Osteoblast (primary cell): ENCODE measurements at regions not wholly inside any gene's neighbourhood (a gene's known extent, or its start where the extent isn't known, plus 50 kb on each side); places are given as distances from the start of the nearest gene placed in this dataset.

Experiments used
- DNase-seq: peaks from one replicate; pipeline ENCODE4 v3.0.0; 2011; ENCODE audit warnings: low spot score, mixed read lengths; ENCODE audit not compliant: insufficient read length; ENCODE audit errors: missing footprints
- H2AFZ ChIP-seq: 2 replicates; pipeline ENCODE4 v1.6.0; 2011; ENCODE audit warnings: mild to moderate bottlenecking, low read length
- H3K27ac ChIP-seq: 2 replicates; pipeline ENCODE4 v1.5.1; 2011; ENCODE audit warnings: mild to moderate bottlenecking, low read depth, low read length, moderate library complexity
- H3K27me3 ChIP-seq: 2 replicates; pipeline ENCODE4 v1.6.0; 2012; ENCODE audit warnings: mild to moderate bottlenecking, control low read depth, inconsistent platforms, low read length, moderate library complexity; ENCODE audit not compliant: insufficient read depth
- H3K36me3 ChIP-seq: 2 replicates; pipeline ENCODE4 v1.5.1; 2011; ENCODE audit warnings: mild to moderate bottlenecking, low read length, control low read depth, moderate library complexity; ENCODE audit not compliant: insufficient read depth
- H3K4me1 ChIP-seq: 2 replicates; pipeline ENCODE4 v1.5.1; 2011; ENCODE audit warnings: mild to moderate bottlenecking, low read length, control low read depth, moderate library complexity; ENCODE audit not compliant: insufficient read depth
- H3K4me2 ChIP-seq: 2 replicates; pipeline ENCODE4 v1.6.0; 2011; ENCODE audit warnings: mild to moderate bottlenecking, low read length; ENCODE audit not compliant: insufficient read depth
- H3K4me3 ChIP-seq: fragments of 200-600 bp; sonication (generic); 3 replicates; pipeline ENCODE4 v1.5.1; 2012; ENCODE audit warnings: mild to moderate bottlenecking, low read length, inconsistent platforms; ENCODE audit not compliant: insufficient read depth
- H3K79me2 ChIP-seq: 2 replicates; pipeline ENCODE4 v1.6.0; 2012; ENCODE audit warnings: mild to moderate bottlenecking, low read length, control low read depth, inconsistent platforms; ENCODE audit not compliant: insufficient read depth
- H3K9me3 ChIP-seq: 2 replicates; pipeline ENCODE4 v1.5.1; 2011; ENCODE audit warnings: low read depth, low read length, control low read depth
- H4K20me1 ChIP-seq: 2 replicates; pipeline ENCODE4 v1.6.0; 2012; ENCODE audit warnings: mild to moderate bottlenecking, low read length, control low read depth; ENCODE audit not compliant: insufficient read depth
- TF ChIP-seq, protein P1 (sequence below): IDR thresholded peaks from 2 replicates; pipeline ENCODE4 v1.5.1; 2011; ENCODE audit warnings: mild to moderate bottlenecking, low read depth, low read length, moderate library complexity; ENCODE audit errors: extremely low read depth

DNA sequence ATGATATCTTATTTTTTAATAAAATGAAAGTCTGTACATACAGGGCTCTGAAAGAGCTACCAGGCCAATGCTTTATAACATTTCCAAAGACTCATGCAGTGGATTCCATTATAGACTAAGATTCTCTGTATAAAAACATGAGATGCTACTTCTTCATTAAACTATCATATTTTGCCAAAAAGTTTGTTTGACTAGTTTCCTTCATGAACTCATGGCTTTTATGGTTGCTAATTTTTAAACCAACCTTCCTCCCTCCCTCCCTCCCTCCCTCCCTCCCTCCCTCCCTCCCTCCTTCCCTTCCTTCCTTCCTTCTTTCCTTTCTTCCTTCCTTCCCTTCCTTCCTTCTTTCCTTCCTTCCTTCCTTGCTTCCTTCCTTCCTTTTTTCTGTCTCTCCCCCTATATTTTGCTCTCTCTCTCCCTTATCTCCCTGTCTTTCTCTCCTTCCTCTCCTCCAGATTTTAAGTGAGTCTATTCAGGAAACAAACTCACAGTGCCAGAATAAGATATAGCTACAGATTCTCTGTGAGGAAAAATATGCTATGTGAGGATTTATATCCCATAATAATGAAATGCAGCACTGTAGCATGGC lies 961.5 kb upstream of the ZEB2 start:
- Histone ChIP-seq H3K27me3 (no peaks in the 10 kb centered on the region), H3K4me2 (no peak overlapping the region), H3K9me3 (no peaks in the 10 kb centered on the region), H3K36me3 (no peaks in the 10 kb centered on the region), H3K4me3 (no peak overlapping the region), H3K4me1 (peaks cover 5% of the 10 kb centered on the region), H4K20me1 (no peaks in the 10 kb centered on the region), H2AFZ (no peak overlapping the region), H3K79me2 (no peaks in the 10 kb centered on the region), H3K27ac (no peak overlapping the region)
- TF ChIP-seq, protein P1, sequence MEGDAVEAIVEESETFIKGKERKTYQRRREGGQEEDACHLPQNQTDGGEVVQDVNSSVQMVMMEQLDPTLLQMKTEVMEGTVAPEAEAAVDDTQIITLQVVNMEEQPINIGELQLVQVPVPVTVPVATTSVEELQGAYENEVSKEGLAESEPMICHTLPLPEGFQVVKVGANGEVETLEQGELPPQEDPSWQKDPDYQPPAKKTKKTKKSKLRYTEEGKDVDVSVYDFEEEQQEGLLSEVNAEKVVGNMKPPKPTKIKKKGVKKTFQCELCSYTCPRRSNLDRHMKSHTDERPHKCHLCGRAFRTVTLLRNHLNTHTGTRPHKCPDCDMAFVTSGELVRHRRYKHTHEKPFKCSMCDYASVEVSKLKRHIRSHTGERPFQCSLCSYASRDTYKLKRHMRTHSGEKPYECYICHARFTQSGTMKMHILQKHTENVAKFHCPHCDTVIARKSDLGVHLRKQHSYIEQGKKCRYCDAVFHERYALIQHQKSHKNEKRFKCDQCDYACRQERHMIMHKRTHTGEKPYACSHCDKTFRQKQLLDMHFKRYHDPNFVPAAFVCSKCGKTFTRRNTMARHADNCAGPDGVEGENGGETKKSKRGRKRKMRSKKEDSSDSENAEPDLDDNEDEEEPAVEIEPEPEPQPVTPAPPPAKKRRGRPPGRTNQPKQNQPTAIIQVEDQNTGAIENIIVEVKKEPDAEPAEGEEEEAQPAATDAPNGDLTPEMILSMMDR, result no peak
- no peak for DNase-seq

DNA sequence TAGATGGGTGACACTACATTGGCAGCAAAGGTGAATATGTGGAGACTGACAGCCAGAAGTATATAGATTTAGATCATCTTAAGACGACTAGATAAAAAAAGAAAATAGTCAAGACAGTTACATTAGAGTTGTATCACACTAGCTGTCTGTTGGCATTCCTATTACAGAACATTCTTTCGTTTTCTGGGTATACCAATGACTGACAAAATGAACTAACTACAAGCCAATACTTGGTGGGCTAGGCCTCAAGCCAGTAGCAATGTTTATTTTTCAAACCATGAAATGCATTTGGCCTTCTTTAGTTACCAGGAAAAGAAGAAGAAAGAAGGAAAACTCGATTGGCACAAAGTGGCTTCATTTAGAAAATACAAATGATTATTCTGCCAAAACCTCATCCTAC lies 944.9 kb upstream of the ZEB2 start:
- Histone ChIP-seq H3K27me3 (no peaks in the 10 kb centered on the region), H3K79me2 (no peaks in the 10 kb centered on the region)
- no peak for DNase-seq

DNA sequence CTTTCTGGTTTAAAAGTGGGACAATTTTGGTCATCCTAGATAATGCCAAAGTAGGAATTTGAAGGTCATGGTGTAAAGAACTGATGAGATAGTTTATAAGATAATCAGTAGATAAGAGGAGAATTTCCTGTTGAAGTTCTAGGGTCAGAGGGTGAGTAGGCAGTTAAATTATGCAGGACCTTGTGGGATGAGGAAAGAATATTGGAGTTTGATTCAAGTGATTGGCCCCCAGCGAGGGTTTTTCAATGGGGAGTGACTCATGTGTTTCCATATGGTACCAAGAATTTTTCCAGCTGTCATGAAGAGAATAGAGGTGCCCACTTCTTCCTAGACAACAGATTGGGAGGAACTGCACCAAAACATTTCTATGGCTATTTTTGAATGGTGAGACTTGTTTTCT lies 940.2 kb upstream of the ZEB2 start:
- Histone ChIP-seq H3K27me3 (no peaks in the 10 kb centered on the region), H3K4me3 (no peak overlapping the region), H3K9me3 (no peaks in the 10 kb centered on the region), H3K4me1 (no peaks in the 10 kb centered on the region), H2AFZ (no peak overlapping the region), H3K36me3 (no peaks in the 10 kb centered on the region), H3K27ac (no peak overlapping the region), H3K4me2 (no peak overlapping the region), H4K20me1 (no peaks in the 10 kb centered on the region), H3K79me2 (no peaks in the 10 kb centered on the region)
- TF ChIP-seq, protein P1, result no peak
- DNase-seq, result peak; percentile 0

More for the DNA sequence above, 944.9 kb upstream of the ZEB2 start:
- Histone ChIP-seq H3K4me1 (no peaks in the 10 kb centered on the region), H3K9me3 (no peaks in the 10 kb centered on the region), H2AFZ (peak overlapping the region; percentile 83), H3K4me2 (peak overlapping the region; percentile 58), H3K4me3 (no peak overlapping the region), H3K36me3 (no peaks in the 10 kb centered on the region), H4K20me1 (no peaks in the 10 kb centered on the region), H3K27ac (no peak overlapping the region)
- TF ChIP-seq, protein P1, result no peak

DNA sequence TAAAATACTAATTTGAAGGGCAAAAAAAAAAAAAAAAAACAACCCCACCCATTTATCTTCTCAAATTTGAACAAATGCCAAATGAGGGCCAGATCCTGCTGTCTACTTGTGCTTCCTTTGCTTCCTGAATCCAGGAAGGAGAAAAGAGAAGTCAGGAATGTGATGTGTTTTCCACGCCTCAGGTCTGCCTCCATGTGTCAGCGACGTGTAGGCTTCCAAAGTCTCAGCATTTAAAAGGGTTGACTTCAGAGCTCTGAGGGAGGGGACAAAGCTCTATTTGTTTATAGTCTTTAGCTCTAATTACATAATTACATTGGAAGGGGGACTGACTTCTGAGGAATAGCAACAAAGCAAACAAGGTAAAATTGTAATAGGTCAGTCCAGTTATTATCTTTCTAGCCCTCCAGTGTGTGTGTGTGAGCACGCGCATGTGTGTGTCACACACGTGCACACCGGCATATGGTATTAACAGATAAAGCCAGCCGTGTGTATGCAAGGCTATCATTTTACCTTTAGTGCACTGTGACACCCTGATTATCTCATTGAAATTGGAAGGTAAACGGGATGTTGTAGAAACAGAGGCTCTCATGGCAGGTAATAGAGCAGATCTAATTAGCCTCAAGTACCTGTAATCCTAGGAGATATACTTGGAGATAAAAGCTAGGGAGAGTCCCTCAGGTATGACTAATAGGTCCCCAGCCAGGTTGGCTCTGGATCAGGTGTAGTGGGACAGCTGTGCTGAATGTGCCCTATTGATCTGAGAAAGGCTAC lies 911.4 kb upstream of the ZEB2 start:
- Histone ChIP-seq H3K27me3 (no peaks in the 10 kb centered on the region), H3K4me1 (no peaks in the 10 kb centered on the region), H3K27ac (no peak overlapping the region), H3K36me3 (no peaks in the 10 kb centered on the region), H3K4me2 (no peak overlapping the region), H3K9me3 (no peaks in the 10 kb centered on the region), H3K79me2 (no peaks in the 10 kb centered on the region), H2AFZ (no peak overlapping the region), H4K20me1 (no peaks in the 10 kb centered on the region), H3K4me3 (no peak overlapping the region)
- TF ChIP-seq, protein P1, result no peak
- DNase-seq, result no peak
